ENCODE measurements at regions not wholly inside any gene's neighbourhood (a gene's known extent, or its start where the extent isn't known, plus 50 kb on each side); places are given as distances from the start of the nearest gene placed in this dataset.

GRCh38 chr1:29793653-29794348 is 557.5 kb downstream of the PTPRU start:
- H3K27ac ChIP-seq (ENCODE audit: control insufficient read depth, insufficient read depth, low read length), result no peak overlapping the region
- no peaks in the 10 kb centered on the region for H4K20me1 ChIP-seq (ENCODE audit: control insufficient read depth, extremely low read depth, insufficient read depth, low read length)
- H3K9me1 ChIP-seq (ENCODE audit: control insufficient read depth, extremely low read depth, insufficient read depth, low read length), result no peaks in the 10 kb centered on the region
- TF ChIP-seq EZH2 (IDR thresholded peaks at IDR 0.05; ENCODE audit: low read length) (no peak), CTCF (optimal IDR thresholded peaks at IDR 0.05 in 1 of 3, IDR thresholded peaks at IDR 0.05 in 1 of 3, conservative IDR thresholded peaks at IDR 0.05 in 1 of 3; ENCODE audit: extremely low read depth in 1 of 3, insufficient read depth in 2 of 3, low read length in 3 of 3) (no peak)
- dilution Hi-C loops (cut with MboI; ENCODE audit: extremely low pct_ligation_motif_present, low sequenced_read_pairs), result no loop called here
- H2AFZ ChIP-seq (ENCODE audit: control insufficient read depth, low read length), result no peak overlapping the region
- H3K4me3 ChIP-seq (ENCODE audit: control insufficient read depth in 2 of 3, extremely low read depth in 1 of 3, insufficient read depth in 2 of 3, low read depth in 1 of 3, low read length in 3 of 3), result no peak overlapping the region
- FAIRE-seq, result no peak
- no peaks in the 10 kb centered on the region for H3K79me2 ChIP-seq (ENCODE audit: control insufficient read depth, insufficient read depth, low read length)
- no peaks in the 10 kb centered on the region for H3K27me3 ChIP-seq (ENCODE audit: control insufficient read depth, extremely low read depth, insufficient read depth, low read length)
- no peak overlapping the region for H3K4me2 ChIP-seq (ENCODE audit: control insufficient read depth, extremely low read depth, insufficient read depth, low read depth, low read length)
- H3K9ac ChIP-seq (ENCODE audit: control insufficient read depth, extremely low read depth, insufficient read depth, low read length), result no peak overlapping the region
- peaks cover 6% of the 10 kb centered on the region for H3K4me1 ChIP-seq (ENCODE audit: control insufficient read depth, extremely low read depth, insufficient read depth, low read length)
- no peaks in the 10 kb centered on the region for H3K36me3 ChIP-seq (ENCODE audit: control insufficient read depth in 2 of 2, extremely low read depth in 1 of 2, insufficient read depth in 2 of 2, low read length in 2 of 2)
- DNase-seq (ENCODE audit: low read depth, low spot score), result no peak
- no peaks in the 10 kb centered on the region for H3K9me3 ChIP-seq (ENCODE audit: control insufficient read depth, low read depth, low read length)

- peak; percentile 61 for FAIRE-seq
- no peak overlapping the region for H3K27ac ChIP-seq (ENCODE audit: control insufficient read depth, insufficient read depth, low read length)
Measured at GRCh38 chr1:29793101-29793546, 556.8 kb downstream of the PTPRU start.

More at GRCh38 chr1:29793101-29793546, 556.8 kb downstream of the PTPRU start:
- Histone ChIP-seq H3K9me3 (ENCODE audit: control insufficient read depth, low read depth, low read length) (no peaks in the 10 kb centered on the region), H3K4me1 (ENCODE audit: control insufficient read depth, extremely low read depth, insufficient read depth, low read length) (peaks cover 4% of the 10 kb centered on the region), H3K4me2 (ENCODE audit: control insufficient read depth, extremely low read depth, insufficient read depth, low read depth, low read length) (peak overlapping the region; percentile 6), H3K9ac (ENCODE audit: control insufficient read depth, extremely low read depth, insufficient read depth, low read length) (no peak overlapping the region), H3K79me2 (ENCODE audit: control insufficient read depth, insufficient read depth, low read length) (no peaks in the 10 kb centered on the region), H3K9me1 (ENCODE audit: control insufficient read depth, extremely low read depth, insufficient read depth, low read length) (no peaks in the 10 kb centered on the region), H4K20me1 (ENCODE audit: control insufficient read depth, extremely low read depth, insufficient read depth, low read length) (no peaks in the 10 kb centered on the region), H3K27me3 (ENCODE audit: control insufficient read depth, extremely low read depth, insufficient read depth, low read length) (no peaks in the 10 kb centered on the region), H3K4me3 (ENCODE audit: control insufficient read depth in 2 of 3, extremely low read depth in 1 of 3, insufficient read depth in 2 of 3, low read depth in 1 of 3, low read length in 3 of 3) (no peak overlapping the region), H3K36me3 (ENCODE audit: control insufficient read depth in 2 of 2, extremely low read depth in 1 of 2, insufficient read depth in 2 of 2, low read length in 2 of 2) (no peaks in the 10 kb centered on the region), H2AFZ (ENCODE audit: control insufficient read depth, low read length) (no peak overlapping the region)
- dilution Hi-C loops (cut with MboI; ENCODE audit: extremely low pct_ligation_motif_present, low sequenced_read_pairs), result no loop called here
- TF ChIP-seq EZH2 (IDR thresholded peaks at IDR 0.05; ENCODE audit: low read length) (no peak), CTCF (optimal IDR thresholded peaks at IDR 0.05 in 1 of 3, IDR thresholded peaks at IDR 0.05 in 1 of 3, conservative IDR thresholded peaks at IDR 0.05 in 1 of 3; ENCODE audit: extremely low read depth in 1 of 3, insufficient read depth in 2 of 3, low read length in 3 of 3) (peak; percentile 90 to 96 (median 92))
- peak; percentile 33 for DNase-seq (ENCODE audit: low read depth, low spot score)

All from keratinocyte (primary cell).